DOHH2 (cell line): ENCODE measurements at regions not wholly inside any gene's neighbourhood (a gene's known extent, or its start where the extent isn't known, plus 50 kb on each side); places are given as distances from the start of the nearest gene placed in this dataset.
"Not testable (repeated sequence)": the region's sequence is repeated elsewhere in the genome, so short reads cannot be mapped to it uniquely, and the experiment has no call there.

Experiments used
- H3F3A ChIP-seq: fragments of 200-600 bp; sonication (generic), shearing (Covaris generic); 2 replicates; pipeline ENCODE4 v1.6.0; 2016; ENCODE audit warnings: antibody characterized with exemption, mild to moderate bottlenecking; ENCODE audit not compliant: control insufficient read depth, insufficient read depth
- H3K27ac ChIP-seq: fragments of 200-600 bp; sonication (generic); 2 replicates; pipeline ENCODE4 v1.5.1; 2014; ENCODE audit warnings: low read depth, mild to moderate bottlenecking, low read length, moderate library complexity
- H3K27me3 ChIP-seq: fragments of 200-600 bp; sonication (generic); 2 replicates; pipeline ENCODE4 v1.6.1; 2014; ENCODE audit warnings: mild to moderate bottlenecking, low read length, mixed read lengths; ENCODE audit not compliant: control insufficient read depth
- H3K36me3 ChIP-seq: fragments of 200-600 bp; sonication (generic); 2 replicates; pipeline ENCODE4 v1.6.1; 2014; ENCODE audit warnings: mild to moderate bottlenecking, low read length, moderate library complexity, mixed read lengths; ENCODE audit not compliant: control insufficient read depth
- H3K4me1 ChIP-seq: fragments of 200-600 bp; sonication (generic); 2 replicates; pipeline ENCODE4 v1.6.1; 2014; ENCODE audit warnings: mild to moderate bottlenecking, low read length, mixed read lengths; ENCODE audit not compliant: control insufficient read depth
- H3K4me2 ChIP-seq: fragments of 200-600 bp; sonication (generic); 2 replicates; pipeline ENCODE4 v1.6.0; 2014; ENCODE audit warnings: mild to moderate bottlenecking, low read length, moderate library complexity
- H3K4me3 ChIP-seq: fragments of 200-600 bp; sonication (generic); 2 replicates; pipeline ENCODE4 v1.5.1; 2014; ENCODE audit warnings: mild to moderate bottlenecking, low read length, mixed read lengths
- H3K79me2 ChIP-seq: fragments of 200-600 bp; sonication (generic); 2 replicates; pipeline ENCODE4 v1.6.1; 2014; ENCODE audit warnings: mild to moderate bottlenecking, low read length, mixed read lengths; ENCODE audit not compliant: control insufficient read depth
- H3K9me2 ChIP-seq: fragments of 200-600 bp; sonication (generic); replicated peaks from 2 replicates; pipeline ENCODE4 v1.6.1; 2014; ENCODE audit warnings: mild to moderate bottlenecking, low read length, mixed read lengths; ENCODE audit not compliant: control insufficient read depth
- H3K9me3 ChIP-seq: fragments of 200-600 bp; sonication (generic); 2 replicates; pipeline ENCODE4 v1.6.1; 2014; ENCODE audit warnings: antibody characterized with exemption, low read length, mixed read lengths; ENCODE audit not compliant: control insufficient read depth, insufficient read depth
- H4K20me1 ChIP-seq: fragments of 200-600 bp; sonication (generic); 2 replicates; pipeline ENCODE4 v1.6.0; 2014; ENCODE audit warnings: low read depth, mild to moderate bottlenecking, antibody characterized with exemption, low read length, moderate library complexity; ENCODE audit not compliant: control insufficient read depth, insufficient read depth
- CTCF ChIP-seq: fragments of 200-600 bp; sonication (generic); IDR thresholded peaks from one replicate; pipeline ENCODE4 v1.5.1; 2014; ENCODE audit warnings: antibody characterized with exemption, mild to moderate bottlenecking, low read depth, low read length; ENCODE audit not compliant: poor library complexity, severe bottlenecking
- EZH2phosphoT487 ChIP-seq: fragments of 200-600 bp; sonication (generic); IDR thresholded peaks from 2 replicates; pipeline ENCODE4 v1.6.1; 2017; ENCODE audit warnings: borderline replicate concordance, mild to moderate bottlenecking, antibody characterized with exemption, low read length, moderate library complexity, mixed read lengths

GRCh38 chrY:7288611-7289010, 377.1 kb upstream of the AMELY start:
- peaks cover 4% of the 10 kb centered on the region; the same call in 1 of the 2 replicates for H3F3A ChIP-seq
- H3K9me2 ChIP-seq: no peaks in the 10 kb centered on the region
- peak overlapping the region; percentile 68; the same call in 1 of the 2 replicates for H3K4me2 ChIP-seq
- peaks cover 34% of the 10 kb centered on the region for H3K4me1 ChIP-seq
- no peak overlapping the region for H3K4me3 ChIP-seq
- no peaks in the 10 kb centered on the region for H3K27me3 ChIP-seq
- H4K20me1 ChIP-seq: no peaks in the 10 kb centered on the region
- H3K79me2 ChIP-seq: peaks cover 90% of the 10 kb centered on the region
- 0 out of 2 replicates have a peak overlapping the region, but pooled peaks have one; percentile 34 for H3K27ac ChIP-seq
- peaks cover 33% of the 10 kb centered on the region for H3K36me3 ChIP-seq
- TF ChIP-seq CTCF (no peak), EZH2phosphoT487 (no peak)
- no peaks in the 10 kb centered on the region for H3K9me3 ChIP-seq

GRCh38 chrY:7287963-7288362, 376.4 kb upstream of the AMELY start:
- H3K27me3 ChIP-seq, H3K9me2 ChIP-seq, H3K9me3 ChIP-seq, H4K20me1 ChIP-seq, H3F3A ChIP-seq, H3K4me3 ChIP-seq, H3K4me2 ChIP-seq, H3K27ac ChIP-seq: not testable (repeated sequence)
- H3K4me1 ChIP-seq: peaks cover 37% of the 10 kb centered on the region
- H3K79me2 ChIP-seq: peaks cover 90% of the 10 kb centered on the region
- peaks cover 39% of the 10 kb centered on the region for H3K36me3 ChIP-seq

GRCh38 chrY:7285388-7285787, 373.8 kb upstream of the AMELY start:
- Histone ChIP-seq H3K36me3 (peaks cover 29% of the 10 kb centered on the region), H3F3A (peaks cover 4% of the 10 kb centered on the region; the same call in 1 of the 2 replicates), H3K9me2 (no peaks in the 10 kb centered on the region), H3K27ac (no peak overlapping the region), H3K4me1 (peaks cover 32% of the 10 kb centered on the region), H3K4me3 (no peak overlapping the region), H3K9me3 (no peaks in the 10 kb centered on the region), H3K4me2 (no peak overlapping the region), H4K20me1 (no peaks in the 10 kb centered on the region), H3K27me3 (no peaks in the 10 kb centered on the region), H3K79me2 (peaks cover 89% of the 10 kb centered on the region)
- no peak for TF ChIP-seq EZH2phosphoT487
- TF ChIP-seq CTCF: no peak

GRCh38 chrY:7283001-7283400, 371.4 kb upstream of the AMELY start:
- Histone ChIP-seq H3K4me3 (no peak overlapping the region), H3K27me3 (no peaks in the 10 kb centered on the region), H3K9me2 (no peaks in the 10 kb centered on the region), H4K20me1 (no peaks in the 10 kb centered on the region), H3K9me3 (no peaks in the 10 kb centered on the region), H3K27ac (no peak overlapping the region), H3K4me1 (peaks cover 34% of the 10 kb centered on the region), H3K79me2 (peaks cover 92% of the 10 kb centered on the region), H3K4me2 (no peak overlapping the region), H3F3A (no peaks in the 10 kb centered on the region), H3K36me3 (peaks cover 33% of the 10 kb centered on the region)
- TF ChIP-seq EZH2phosphoT487 (no peak), CTCF (no peak)

- H3K27ac ChIP-seq, H3K4me3 ChIP-seq: not testable (repeated sequence)
Measured at GRCh38 chrY:7280151-7280740, 368.7 kb upstream of the AMELY start.

More at GRCh38 chrY:7280151-7280740, 368.7 kb upstream of the AMELY start:
- not testable (repeated sequence) for H3K9me2 ChIP-seq, H3K27me3 ChIP-seq, H3F3A ChIP-seq, H3K9me3 ChIP-seq, H4K20me1 ChIP-seq
- Histone ChIP-seq H3K4me2 (0 out of 2 replicates have a peak overlapping the region, but pooled peaks have one; percentile 35), H3K36me3 (peaks cover 25% of the 10 kb centered on the region), H3K79me2 (peaks cover 98% of the 10 kb centered on the region), H3K4me1 (peaks cover 55% of the 10 kb centered on the region)
